PFSK-1 (cell line): ENCODE measurements at regions not wholly inside any gene's neighbourhood (a gene's known extent, or its start where the extent isn't known, plus 50 kb on each side); places are given as distances from the start of the nearest gene placed in this dataset.

Experiments
- FOXP2 ChIP-seq: optimal IDR thresholded peaks from 2 replicates; pipeline ENCODE3; 2011; ENCODE audit warnings: borderline replicate concordance, control low read depth, inconsistent platforms; ENCODE audit not compliant: insufficient read depth; ENCODE audit errors: extremely low read length, extremely low read depth
- POLR2AphosphoS5 ChIP-seq: IDR thresholded peaks from 2 replicates; pipeline ENCODE4 v1.6.1; 2012; ENCODE audit warnings: low read depth, mild to moderate bottlenecking, control low read depth, low read length, moderate library complexity
- REST ChIP-seq, 2 experiments: IDR thresholded peaks; 2 replicates each; pipeline versions ENCODE4 v1.6.1 to v1.8.0; 2011 to 2012; ENCODE audit warnings: low read depth in 2 of 2, low read length in 2 of 2, control low read depth in 1 of 2, inconsistent platforms in 1 of 2, mild to moderate bottlenecking in 1 of 2, moderate library complexity in 1 of 2; ENCODE audit not compliant: insufficient read depth in 1 of 2
- SIN3A ChIP-seq: IDR thresholded peaks from 2 replicates; pipeline ENCODE4 v1.6.1; 2012; ENCODE audit warnings: mild to moderate bottlenecking, low read length, moderate library complexity, borderline replicate concordance; ENCODE audit not compliant: insufficient read depth
- TAF1 ChIP-seq: IDR thresholded peaks from 2 replicates; pipeline ENCODE4 v1.6.1; 2012; ENCODE audit warnings: low read length, control low read depth, borderline replicate concordance; ENCODE audit not compliant: insufficient read depth

- TF ChIP-seq REST (IDR thresholded peaks at IDR 0.05; ENCODE audit: insufficient read depth in 1 of 2, low read depth in 2 of 2, low read length in 2 of 2), result no peak
- TF ChIP-seq SIN3A, result no peak
- TF ChIP-seq TAF1, result no peak
- no peak for TF ChIP-seq POLR2AphosphoS5
- TF ChIP-seq FOXP2, result no peak
These were observed 1590.7 kb downstream of the STIM2 start for GRCh38 chr4:28451346-28451745.

GRCh38 chr4:28462766-28463700, 1602.4 kb downstream of the STIM2 start:
- TF ChIP-seq FOXP2, result no peak
- no peak for TF ChIP-seq REST (IDR thresholded peaks at IDR 0.05; ENCODE audit: insufficient read depth in 1 of 2, low read depth in 2 of 2, low read length in 2 of 2)
- no peak for TF ChIP-seq TAF1
- no peak for TF ChIP-seq SIN3A
- no peak for TF ChIP-seq POLR2AphosphoS5

- TF ChIP-seq FOXP2, result no peak
- TF ChIP-seq REST (IDR thresholded peaks at IDR 0.05; ENCODE audit: insufficient read depth in 1 of 2, low read depth in 2 of 2, low read length in 2 of 2), result no peak
- no peak for TF ChIP-seq POLR2AphosphoS5
- TF ChIP-seq TAF1, result no peak
- no peak for TF ChIP-seq SIN3A
These were observed 1604.2 kb downstream of the STIM2 start for GRCh38 chr4:28464823-28465222.

GRCh38 chr4:28469387-28469786, 1608.7 kb downstream of the STIM2 start:
- TF ChIP-seq SIN3A, result no peak
- TF ChIP-seq REST (IDR thresholded peaks at IDR 0.05; ENCODE audit: insufficient read depth in 1 of 2, low read depth in 2 of 2, low read length in 2 of 2), result no peak
- TF ChIP-seq FOXP2, result no peak
- no peak for TF ChIP-seq TAF1
